C4-2B (cell line): ENCODE measurements at regions not wholly inside any gene's neighbourhood (a gene's known extent, or its start where the extent isn't known, plus 50 kb on each side); places are given as distances from the start of the nearest gene placed in this dataset.

Source experiments
- H3K27ac ChIP-seq: fragments of 450-650 bp; 2 replicates; pipeline ENCODE4 v1.5.1; 2017
- CTCF ChIP-seq: fragments of 450-650 bp; conservative IDR thresholded peaks from 2 replicates; pipeline ENCODE4 v1.5.1; 2017; ENCODE audit warnings: mild to moderate bottlenecking
- ZFX ChIP-seq: fragments of 450-650 bp; IDR thresholded peaks from 2 replicates; pipeline ENCODE4 v1.6.1; 2017

GRCh38 chr2:204033611-204034495 is 97.3 kb downstream of the ICOS start:
- no peak for TF ChIP-seq ZFX
- TF ChIP-seq CTCF, result no peak
- no peak overlapping the region for H3K27ac ChIP-seq

GRCh38 chr2:204036706-204037105 is 100.1 kb downstream of the ICOS start:
- no peak overlapping the region for H3K27ac ChIP-seq

GRCh38 chr2:204037286-204037685 is 100.7 kb downstream of the ICOS start:
- no peak overlapping the region for H3K27ac ChIP-seq
- TF ChIP-seq ZFX (no peak), CTCF (no peak)

More at GRCh38 chr2:204036706-204037105, 100.1 kb downstream of the ICOS start:
- no peak for TF ChIP-seq CTCF
- no peak for TF ChIP-seq ZFX

GRCh38 chr2:204039298-204039838 is 102.8 kb downstream of the ICOS start:
- no peak for TF ChIP-seq ZFX
- TF ChIP-seq CTCF, result no peak
- no peak overlapping the region for H3K27ac ChIP-seq

GRCh38 chr2:204040016-204040415 is 103.5 kb downstream of the ICOS start:
- H3K27ac ChIP-seq, result no peak overlapping the region
- TF ChIP-seq CTCF, result no peak
- TF ChIP-seq ZFX, result no peak

GRCh38 chr2:204042401-204042800 is 105.8 kb downstream of the ICOS start:
- TF ChIP-seq ZFX (no peak), CTCF (no peak)
- no peak overlapping the region for H3K27ac ChIP-seq

GRCh38 chr2:204046145-204046544 is 109.6 kb downstream of the ICOS start:
- no peak for TF ChIP-seq ZFX
- no peak for TF ChIP-seq CTCF
- no peak overlapping the region for H3K27ac ChIP-seq
